Loucy (cell line): ENCODE measurements at regions not wholly inside any gene's neighbourhood (a gene's known extent, or its start where the extent isn't known, plus 50 kb on each side); places are given as distances from the start of the nearest gene placed in this dataset.

Source experiments
- EZH2phosphoT487 ChIP-seq: fragments of 200-600 bp; IDR thresholded peaks from 2 replicates; pipeline ENCODE4 v1.6.1; 2018; ENCODE audit warnings: antibody characterized with exemption, mild to moderate bottlenecking, moderate library complexity, borderline replicate concordance
- TF ChIP-seq, protein P1 (sequence below): fragments of 200-600 bp; sonication (generic); conservative IDR thresholded peaks from 2 replicates; pipeline ENCODE4 v1.5.1; 2014; ENCODE audit warnings: mild to moderate bottlenecking, antibody characterized with exemption, low read length

DNA sequence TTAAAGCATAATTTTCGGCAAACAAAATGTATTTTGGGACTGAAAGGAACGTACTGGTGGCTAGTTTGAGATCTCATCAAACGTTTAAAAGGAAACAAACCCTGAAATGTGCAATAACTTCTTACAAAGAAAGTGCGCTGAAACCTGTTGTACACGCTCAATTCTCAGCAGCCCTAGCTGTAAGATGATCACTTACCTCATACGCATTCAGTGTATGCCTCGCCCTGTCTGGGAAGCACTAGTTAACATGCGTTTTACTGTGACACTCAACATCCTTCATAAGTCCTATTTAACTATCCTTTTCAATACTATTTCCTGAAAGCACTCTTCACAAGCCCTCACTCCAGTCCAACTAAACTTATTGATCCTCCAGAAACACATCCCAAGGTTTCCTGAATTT lies 485.0 kb upstream of the EDIL3 start:
- TF ChIP-seq, protein P1, sequence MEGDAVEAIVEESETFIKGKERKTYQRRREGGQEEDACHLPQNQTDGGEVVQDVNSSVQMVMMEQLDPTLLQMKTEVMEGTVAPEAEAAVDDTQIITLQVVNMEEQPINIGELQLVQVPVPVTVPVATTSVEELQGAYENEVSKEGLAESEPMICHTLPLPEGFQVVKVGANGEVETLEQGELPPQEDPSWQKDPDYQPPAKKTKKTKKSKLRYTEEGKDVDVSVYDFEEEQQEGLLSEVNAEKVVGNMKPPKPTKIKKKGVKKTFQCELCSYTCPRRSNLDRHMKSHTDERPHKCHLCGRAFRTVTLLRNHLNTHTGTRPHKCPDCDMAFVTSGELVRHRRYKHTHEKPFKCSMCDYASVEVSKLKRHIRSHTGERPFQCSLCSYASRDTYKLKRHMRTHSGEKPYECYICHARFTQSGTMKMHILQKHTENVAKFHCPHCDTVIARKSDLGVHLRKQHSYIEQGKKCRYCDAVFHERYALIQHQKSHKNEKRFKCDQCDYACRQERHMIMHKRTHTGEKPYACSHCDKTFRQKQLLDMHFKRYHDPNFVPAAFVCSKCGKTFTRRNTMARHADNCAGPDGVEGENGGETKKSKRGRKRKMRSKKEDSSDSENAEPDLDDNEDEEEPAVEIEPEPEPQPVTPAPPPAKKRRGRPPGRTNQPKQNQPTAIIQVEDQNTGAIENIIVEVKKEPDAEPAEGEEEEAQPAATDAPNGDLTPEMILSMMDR: no peak
- TF ChIP-seq EZH2phosphoT487: no peak
